Stimulated activated CD4-positive, alpha-beta T cell treated with anti-CD3 and anti-CD28 coated beads, TNF-alpha, amount 100 ng/mL, for 1 hour (primary cell): ENCODE measurements at regions not wholly inside any gene's neighbourhood (a gene's known extent, or its start where the extent isn't known, plus 50 kb on each side); places are given as distances from the start of the nearest gene placed in this dataset.
A peak's percentile ranks its signal among the peaks of the same experiment; 100 is the strongest.

ENCODE experiments used
- DNase-seq, 3 donors: peaks; one replicate each; pipeline ENCODE4 v3.0.0-alpha.2; 2020; ENCODE audit warnings: low read depth in 3 of 3, low spot score in 1 of 3

DNA sequence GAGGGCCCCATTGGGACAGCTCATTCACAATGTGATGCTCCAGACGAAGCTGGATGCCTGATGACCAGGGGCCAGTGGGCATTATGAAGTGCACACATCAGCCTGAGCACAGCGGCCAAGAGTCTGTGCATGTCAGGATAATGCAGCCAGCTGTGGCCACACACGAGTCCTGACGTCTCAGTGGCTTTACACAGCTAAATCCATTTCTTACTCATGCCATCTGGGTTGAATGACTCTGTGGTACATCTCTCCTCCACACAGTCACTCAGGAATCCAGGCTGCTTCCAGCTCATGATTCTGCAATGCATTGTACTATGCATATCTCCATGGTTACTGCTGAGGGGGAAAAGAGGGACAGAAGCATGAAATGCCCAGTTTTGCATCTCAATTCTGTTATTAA, 123.6 kb downstream of the PRLHR start:
- no peak for DNase-seq

DNA sequence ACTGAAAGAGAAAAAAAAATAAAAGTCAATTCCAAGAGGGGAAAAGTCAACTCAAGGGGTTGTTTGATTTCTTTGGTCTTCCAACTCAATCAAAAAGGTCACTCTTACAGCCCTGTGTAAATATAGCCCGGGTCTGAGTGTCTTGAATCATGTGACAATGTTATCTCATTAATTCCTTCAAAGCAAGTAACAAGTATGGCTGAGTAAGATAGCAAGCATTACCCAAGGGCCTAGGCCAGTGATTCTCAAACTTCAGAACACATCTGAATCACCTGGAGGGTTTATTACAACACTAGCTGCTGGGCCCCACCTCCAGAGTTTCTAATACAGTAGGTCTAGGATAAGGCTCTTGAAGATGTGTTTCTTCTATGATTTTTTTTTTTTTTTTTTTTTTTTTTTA, 125.0 kb downstream of the PRLHR start:
- no peak for DNase-seq

DNA sequence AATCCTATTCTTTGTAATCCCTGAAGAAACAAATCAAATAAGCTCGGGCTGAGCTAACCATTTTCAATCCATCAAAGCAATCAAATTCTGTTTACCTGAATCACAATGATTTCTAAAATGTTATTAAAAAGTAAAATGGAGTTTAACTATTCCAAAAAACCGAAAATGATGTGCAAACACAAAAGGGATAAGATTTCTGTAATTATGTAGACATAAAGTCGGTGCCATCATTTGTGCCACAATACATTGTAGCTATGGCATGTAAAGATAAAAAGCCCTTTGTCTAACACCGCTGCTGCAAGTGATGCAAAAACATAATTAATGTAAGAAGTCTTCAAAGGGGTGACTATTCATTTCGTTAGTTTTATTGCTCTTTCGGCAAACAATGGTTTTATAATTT, 125.1 kb upstream of the FAM204A start:
- DNase-seq: no peak

DNA sequence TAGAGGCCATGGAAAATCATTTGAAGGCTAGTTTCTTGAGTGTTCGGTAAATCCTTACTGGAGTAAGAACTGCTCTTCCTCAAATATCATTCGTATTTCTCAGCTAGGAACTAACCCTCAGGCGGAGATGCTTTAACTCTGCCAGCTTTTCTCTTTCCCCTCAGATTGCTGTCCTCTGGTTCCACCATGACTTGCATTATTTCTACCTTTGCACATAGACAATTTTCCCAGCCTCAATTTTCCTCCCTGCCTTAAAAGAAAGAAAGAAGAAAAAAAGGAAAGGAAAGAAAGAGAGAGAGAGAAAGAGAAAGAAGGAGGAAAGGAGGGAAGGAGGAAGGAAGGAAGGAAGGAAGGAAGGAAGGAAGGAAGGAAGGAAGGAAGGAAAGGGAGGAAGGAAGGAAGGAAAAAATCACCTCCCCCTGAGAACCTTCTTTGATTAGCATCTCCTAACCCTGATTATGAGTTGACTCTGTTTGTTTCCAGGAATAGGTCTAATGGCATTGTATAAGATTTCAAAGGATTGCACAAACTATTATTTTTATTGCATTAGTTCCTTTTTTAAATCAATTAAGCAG, 123.3 kb upstream of the FAM204A start:
- no peak for DNase-seq

DNA sequence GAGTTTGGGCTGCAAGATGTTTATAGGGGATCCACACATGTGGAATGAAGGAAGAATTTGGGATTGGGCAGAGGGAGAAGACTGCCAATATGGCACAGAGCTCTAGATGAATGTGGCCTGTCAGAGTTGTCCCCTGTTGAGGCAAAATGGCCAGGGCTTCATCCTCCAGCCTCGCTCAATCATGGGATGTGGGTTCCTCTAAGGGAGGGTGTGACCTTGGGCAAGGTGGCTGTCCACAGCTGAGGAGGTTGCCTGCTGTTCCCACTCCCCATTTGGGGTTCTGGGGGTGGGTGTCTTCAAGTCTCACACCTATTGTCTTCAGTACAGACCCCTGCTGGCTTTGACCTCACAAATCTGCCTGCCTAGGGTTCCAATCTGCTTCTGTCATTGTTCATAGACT, 121.6 kb upstream of the FAM204A start:
- no peak for DNase-seq

DNA sequence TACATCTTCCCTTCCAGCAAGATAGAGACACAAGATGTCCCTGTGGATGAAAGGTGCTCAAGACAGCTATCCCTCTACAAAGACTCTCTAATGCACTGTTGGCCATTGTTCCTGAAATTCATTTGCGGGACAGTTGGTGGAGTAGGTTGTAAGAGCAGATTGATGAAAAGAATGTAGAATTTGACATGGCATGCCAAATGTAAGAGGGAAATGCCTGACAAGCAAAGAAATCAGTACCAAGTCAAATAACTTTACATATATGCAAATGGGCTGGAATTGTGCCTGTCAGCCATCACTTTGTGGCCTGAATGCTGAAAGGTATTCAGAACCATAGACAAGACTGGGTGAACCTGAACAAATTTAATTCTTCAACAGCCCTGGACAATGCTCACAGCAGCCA, 120.3 kb upstream of the FAM204A start:
- DNase-seq: no peak

DNA sequence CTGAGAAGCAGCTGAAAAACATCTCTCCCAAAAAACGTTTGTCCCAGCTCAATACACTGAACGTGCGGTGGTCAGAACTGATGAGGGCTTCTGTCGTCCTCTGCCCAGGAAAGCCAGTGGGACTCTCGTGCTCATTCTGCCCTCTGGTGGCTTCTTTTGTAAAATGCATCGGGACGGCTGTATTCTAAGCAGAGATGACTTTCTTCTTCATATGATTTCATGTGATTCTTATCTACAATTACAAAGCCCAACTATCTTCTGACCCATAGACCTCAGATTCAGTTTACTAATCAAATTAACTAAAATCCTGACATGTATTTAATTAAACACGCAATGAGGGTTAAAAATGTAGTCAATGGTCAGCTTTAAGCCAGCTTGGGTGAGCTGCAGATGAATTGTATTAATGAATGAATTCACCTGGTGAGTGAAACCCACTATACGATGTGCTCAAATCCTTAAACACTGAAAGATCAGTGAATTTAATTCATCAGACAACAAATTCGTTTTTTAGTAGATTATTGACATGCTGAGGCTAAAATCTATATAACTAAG, 117.6 kb upstream of the FAM204A start:
- DNase-seq: peak in 2 of 3 donors; percentile 7 to 9

DNA sequence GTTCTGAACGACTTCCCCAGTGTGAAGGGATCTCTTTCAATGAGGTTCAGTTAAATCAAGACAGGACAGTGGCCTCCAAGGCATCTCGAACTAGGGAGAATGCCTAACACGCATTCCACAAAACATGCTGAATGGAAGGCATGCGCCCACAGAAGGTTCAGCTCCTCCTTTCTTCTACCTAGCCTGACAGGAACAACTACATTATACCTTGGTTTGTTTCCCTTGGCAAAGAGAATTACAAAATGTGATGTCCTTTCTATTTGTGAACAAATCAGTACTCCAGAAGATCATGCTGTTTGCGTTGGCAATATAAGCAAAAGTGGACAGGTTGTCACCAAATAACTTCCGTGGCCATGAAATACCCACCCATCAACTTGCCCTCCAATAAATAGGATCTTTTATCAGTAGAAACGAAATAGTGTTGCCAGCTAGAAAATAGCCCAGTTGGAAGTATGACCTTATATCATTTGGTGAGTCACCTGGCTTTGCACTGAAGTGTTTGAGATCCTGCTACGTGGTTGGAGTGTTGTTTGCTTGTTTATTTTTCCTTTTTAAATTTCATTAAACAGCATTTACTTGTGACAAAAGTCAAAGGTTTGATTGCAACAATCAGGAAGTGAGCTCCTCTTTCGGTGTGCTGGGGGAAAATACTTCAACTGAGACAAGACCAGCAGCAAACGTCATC, 117.0 kb upstream of the FAM204A start:
- no peak for DNase-seq

DNA sequence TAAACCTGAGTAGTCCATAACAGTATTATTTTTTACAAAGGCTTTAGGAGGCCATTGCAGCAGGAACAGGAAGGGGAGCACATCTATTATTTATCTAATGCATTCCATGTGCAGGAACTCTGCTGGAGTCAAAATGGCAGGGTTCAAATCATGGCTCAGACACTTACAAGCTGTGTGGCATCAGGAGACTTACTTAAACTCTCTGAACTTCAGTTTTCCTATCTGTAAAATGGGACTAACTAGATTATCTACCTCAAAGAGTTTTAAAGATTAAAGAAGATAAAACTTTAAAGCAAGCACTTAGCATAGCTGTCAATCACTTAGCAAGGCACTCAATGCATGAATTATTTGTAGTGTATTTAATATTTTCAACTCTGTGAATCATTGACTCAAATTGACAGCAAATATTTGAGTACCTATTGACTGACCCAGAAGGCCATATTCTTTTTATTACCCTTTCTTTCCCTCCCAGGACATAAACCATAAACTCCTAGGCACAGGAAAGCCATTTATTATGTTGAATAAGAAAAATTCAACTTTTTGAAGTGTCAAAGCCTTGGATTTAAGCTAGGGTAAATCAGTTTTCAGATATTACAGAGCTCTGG, 115.8 kb upstream of the FAM204A start:
- DNase-seq: no peak

DNA sequence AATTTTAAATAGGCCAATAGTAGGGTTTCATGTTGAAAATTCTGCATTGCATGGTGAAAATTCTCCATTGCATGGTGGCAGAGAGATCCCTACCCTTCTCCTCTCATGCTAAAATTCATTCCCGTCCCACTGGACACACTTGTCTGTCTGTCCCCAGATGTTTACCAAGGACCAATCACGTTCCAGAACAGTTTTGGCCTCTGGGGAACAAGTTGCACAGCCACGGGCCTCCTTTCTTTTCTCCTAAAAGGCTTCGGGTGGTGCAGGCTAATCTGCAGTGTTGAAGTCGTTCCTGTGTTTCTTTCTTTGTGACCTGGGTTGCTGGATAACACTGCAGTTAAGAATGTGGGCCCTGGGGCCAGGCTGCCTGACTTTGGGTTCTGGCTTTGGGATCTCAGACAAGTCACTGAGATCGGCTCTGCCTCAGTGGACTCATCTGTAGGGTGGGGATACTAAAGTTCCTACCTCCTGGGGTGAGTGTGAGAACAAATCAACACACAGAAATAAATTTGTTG, 113.1 kb upstream of the FAM204A start:
- DNase-seq: no peak

DNA sequence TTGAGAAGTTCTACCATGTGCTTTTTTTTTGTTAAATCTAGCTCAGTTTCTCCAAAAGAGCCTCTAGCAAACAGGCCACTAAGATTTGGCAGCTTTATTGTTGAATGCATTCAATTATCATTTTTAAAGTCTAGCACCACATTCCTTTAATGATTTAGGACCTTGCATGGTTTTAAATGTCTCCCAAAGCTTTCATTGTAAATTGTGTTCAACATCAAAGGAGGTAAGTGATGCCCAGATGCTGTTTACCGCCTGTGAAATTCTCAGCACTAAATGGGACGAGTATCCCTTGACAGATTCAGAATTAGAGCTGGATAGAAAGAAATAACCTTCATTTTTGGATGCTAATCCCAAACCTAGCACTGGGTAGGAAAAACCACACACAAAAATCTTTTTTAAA, 112.1 kb upstream of the FAM204A start:
- DNase-seq: no peak

DNA sequence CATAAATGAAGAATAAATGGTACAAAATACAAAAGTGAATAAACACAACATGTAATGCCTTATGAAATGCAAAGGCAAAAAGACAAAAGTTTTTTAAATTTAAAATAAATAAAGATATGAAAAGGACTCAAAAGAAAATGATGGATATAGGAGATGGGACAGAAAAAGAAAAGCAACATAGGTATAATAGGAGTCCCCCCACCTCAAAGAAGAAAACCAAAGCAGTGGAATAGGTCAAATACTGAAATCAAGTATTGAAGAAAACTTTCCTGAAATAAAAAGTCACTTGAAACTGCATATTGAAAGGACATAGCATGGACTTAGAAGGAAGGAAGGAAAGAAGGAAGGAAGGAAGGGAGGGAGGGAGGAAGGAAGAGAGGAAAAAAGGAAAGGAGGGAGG, 110.0 kb upstream of the FAM204A start:
- no peak for DNase-seq

DNA sequence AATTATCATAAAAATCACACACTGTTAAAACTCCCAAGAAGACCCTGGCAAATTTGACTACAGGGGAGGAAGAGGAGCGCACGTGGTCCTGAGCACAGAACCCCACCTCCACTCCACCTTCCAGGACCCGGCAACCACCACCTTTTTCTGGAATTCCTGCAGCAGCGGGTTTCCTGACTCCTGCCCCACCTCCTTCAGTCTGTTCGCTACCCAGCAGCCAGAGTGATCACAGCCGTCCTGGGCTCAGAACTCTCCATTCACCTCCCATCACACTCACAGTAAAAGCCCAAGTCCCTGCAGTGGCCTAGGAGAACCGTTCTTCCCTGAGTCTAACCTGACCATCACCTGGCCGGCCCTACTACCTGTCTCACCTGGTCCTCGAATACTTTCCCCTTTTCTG, 107.4 kb upstream of the FAM204A start:
- DNase-seq: no peak

DNA sequence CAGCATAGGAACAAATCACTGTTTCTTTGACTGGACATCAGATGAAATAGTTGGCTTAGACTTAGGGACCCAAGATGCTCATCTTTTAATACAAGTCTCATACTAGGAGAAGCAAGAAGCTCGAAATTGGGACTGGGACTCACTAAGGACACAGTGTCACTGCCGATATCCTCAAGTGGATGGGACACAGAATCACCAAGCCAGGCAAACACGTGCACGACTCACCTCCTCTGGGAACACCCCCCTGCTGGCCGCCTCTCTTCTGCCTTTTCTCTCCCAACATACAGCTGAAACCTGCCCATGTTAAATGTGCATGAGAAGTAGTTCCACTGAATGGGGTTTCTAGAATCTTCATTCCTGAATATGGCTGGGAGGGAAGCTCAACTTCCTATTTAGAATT, 106.6 kb upstream of the FAM204A start:
- no peak for DNase-seq

DNA sequence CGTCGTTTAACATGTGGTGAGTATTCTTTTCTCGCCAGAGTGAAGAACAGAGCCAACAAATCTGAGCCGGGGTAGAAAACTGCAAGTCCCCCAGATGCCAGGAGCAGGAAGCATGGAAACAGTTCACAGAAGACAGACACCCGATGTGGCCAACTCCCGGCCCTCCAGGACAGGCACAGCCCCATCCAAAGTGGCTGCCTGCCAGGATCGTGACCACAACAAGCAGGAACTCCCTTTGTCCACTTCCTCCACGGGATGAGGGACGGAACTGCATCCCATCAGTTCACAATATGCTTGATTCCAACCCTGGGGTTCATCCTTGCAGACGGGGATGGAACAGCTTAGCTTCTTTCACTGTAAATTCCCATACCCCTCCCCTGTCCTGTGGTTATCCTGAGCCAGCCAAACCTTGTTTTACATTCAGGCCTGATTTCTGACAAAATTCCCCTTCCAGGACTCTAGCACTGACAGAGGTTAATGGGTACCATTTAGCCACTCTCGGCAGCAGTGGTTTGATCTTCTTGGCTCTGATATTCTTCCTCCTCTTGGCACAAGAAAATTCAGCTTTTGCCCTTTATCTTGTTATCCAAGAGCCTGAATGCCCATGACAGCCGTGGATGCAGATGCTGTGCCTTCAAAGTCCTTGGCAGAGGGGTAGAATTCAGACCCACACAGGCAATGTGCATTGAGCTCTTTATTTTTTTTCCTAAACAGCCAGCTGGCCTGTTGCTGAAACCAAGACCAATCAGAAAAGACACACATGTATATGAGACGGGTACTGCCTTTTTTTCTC, 105.5 kb upstream of the FAM204A start:
- no peak for DNase-seq

DNA sequence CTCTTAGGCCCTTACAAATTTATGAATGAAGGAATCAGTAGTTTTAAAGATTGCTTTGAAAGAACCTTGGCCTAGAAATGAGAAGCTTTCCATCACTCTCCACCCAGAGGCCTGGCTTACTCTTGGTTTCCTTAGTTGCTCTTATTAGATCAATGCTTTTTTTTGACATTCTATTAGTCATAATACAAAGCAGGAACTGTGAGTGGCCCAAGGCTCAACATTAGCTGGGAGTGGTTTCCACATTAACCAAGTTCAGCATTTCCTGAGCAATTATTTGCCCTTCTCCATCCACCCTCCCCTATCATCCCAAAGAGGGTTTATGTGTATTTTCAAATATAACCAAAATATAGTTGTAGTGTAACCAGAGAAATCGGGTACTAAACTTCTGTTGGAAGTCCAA, 103.4 kb upstream of the FAM204A start:
- DNase-seq: no peak

DNA sequence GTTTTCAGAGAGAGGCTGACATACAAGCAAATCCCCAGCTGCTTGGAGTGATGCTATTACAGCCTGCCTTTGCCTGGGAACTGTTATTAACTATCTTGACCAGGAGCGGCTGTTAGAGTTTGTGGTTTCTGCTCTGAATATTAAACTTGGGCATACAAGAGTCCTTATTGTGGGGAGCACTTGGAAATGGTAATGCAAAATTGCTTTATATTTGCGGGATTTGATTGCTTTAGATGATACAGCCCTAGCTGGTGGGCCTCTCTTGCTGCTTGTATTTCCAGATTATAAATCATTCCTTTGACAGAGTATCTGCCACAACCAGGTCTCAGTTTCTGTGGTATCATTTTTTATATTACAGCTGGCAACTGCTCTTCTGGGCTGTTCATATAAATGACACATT, 101.9 kb upstream of the FAM204A start:
- no peak for DNase-seq

DNA sequence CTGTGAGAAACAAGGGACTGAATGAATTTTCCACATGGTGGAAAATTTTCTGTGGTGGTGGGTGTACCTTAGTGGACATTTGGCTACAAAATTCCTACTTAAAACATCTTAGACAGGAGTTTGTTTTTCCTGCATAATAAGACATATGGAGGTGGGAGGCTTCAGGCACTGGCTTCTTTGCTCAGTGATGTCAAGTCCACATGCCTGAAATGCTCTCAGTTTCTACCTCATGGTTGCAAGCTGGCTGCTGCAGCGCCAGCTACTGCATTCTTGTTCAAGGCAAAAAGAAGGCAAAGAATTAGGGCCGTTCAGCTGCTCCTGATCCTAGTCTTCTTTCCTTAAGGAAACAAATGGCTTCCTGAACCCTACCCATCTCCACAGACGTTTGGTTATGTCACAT, 99.9 kb upstream of the FAM204A start:
- no peak for DNase-seq

DNA sequence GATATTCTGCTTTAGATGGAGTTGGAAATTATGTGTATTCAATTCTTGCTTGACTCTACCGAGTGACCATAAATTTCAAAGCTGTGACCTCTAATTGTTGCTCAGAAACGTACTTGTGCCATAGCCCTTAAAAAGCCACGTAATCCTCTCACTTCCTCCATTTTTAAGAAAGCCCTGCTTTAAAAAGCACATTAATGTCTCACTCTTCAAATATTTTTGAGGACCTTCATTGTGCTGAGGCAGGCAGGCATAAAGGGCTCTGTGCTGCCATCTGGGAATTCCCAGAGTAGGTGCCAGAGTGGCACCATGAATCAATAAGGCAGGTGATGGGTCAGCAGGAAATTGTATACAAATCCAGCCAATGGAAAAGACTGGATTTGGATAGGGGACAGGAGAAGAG, 97.7 kb upstream of the FAM204A start:
- no peak for DNase-seq

DNA sequence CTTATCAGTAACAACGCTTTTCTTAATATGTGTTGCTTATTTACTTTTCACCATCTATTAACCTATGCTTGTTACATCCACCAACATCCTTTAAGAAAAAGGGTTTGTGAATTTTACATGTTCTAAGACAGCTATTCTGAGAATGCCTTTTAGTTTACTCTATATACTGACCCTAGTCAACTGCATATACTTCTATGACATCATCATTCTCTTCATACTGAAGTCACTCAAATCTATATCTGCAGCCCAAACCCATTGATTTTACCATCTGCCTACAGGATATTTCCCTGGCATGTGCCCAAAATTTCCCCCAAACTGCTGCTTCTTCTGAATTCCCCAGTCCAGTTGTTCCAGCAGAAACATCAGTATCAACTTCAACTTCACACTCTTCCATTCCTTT, 94.6 kb upstream of the FAM204A start:
- no peak for DNase-seq

DNA sequence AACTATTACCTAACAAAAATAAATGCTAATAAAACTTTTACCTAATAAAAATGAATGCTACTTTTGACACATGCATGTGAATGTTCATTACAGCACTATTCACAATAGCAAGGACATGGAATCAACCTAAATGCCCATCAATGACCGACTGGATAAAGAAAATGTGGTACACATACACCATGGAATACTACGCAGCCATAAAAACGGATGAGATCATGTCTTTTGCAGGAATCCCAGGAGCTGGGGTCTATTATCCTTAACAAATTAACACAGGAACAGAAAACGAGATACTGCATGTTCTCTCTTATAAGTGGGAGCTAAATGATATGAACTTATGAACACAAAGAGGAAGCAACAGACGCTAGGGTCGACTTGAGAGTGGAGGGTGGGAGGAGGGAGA, 88.1 kb upstream of the FAM204A start:
- no peak for DNase-seq
